ENCODE measurements at regions not wholly inside any gene's neighbourhood (a gene's known extent, or its start where the extent isn't known, plus 50 kb on each side); places are given as distances from the start of the nearest gene placed in this dataset.

GRCh38 chrX:15072880-15073279 lies 197.0 kb downstream of the ASB9 start:
- TF ChIP-seq CTCF (IDR thresholded peaks at IDR 0.05) (no peak), ZFX (IDR thresholded peaks at IDR 0.05; ENCODE audit: borderline replicate concordance) (no peak)

Data from 22Rv1 (cell line).